ENCODE measurements at regions not wholly inside any gene's neighbourhood (a gene's known extent, or its start where the extent isn't known, plus 50 kb on each side); places are given as distances from the start of the nearest gene placed in this dataset.

- Histone ChIP-seq H3K27ac (no peak overlapping the region), H3K9me3 (no peaks in the 10 kb centered on the region), H3K4me1 (no peaks in the 10 kb centered on the region), H3K27me3 (no peaks in the 10 kb centered on the region), H3K36me3 (no peaks in the 10 kb centered on the region), H3K4me3 (no peak overlapping the region)
- no peak for DNase-seq
- 58 to 75% methylated on average over 4 of the region's 4 CpGs for WGBS, 2 donors
- intact Hi-C loops (cut with DNase I): no loop called here
- no peak for TF ChIP-seq POLR2A (IDR thresholded peaks at IDR 0.05)
- no peak for TF ChIP-seq CTCF (IDR thresholded peaks at IDR 0.05)
Observed at GRCh38 chr2:155961641-155962040, 370.9 kb downstream of the NR4A2 start.

- 34 to 47% methylated on average over 2 of the region's 2 CpGs for WGBS, 2 donors
- Histone ChIP-seq H3K27me3 (no peaks in the 10 kb centered on the region), H3K9me3 (no peaks in the 10 kb centered on the region), H3K27ac (no peak overlapping the region), H3K4me1 (no peaks in the 10 kb centered on the region), H3K36me3 (no peaks in the 10 kb centered on the region), H3K4me3 (no peak overlapping the region)
- no peak for DNase-seq
- intact Hi-C loops (cut with DNase I): no loop called here
- no peak for TF ChIP-seq CTCF (IDR thresholded peaks at IDR 0.05)
- TF ChIP-seq POLR2A (IDR thresholded peaks at IDR 0.05): no peak
Observed at GRCh38 chr2:155958834-155959233, 373.7 kb downstream of the NR4A2 start.

GRCh38 chr2:155947069-155947468, 385.5 kb downstream of the NR4A2 start:
- intact Hi-C loops (cut with DNase I): no loop called here
- H3K9me3 ChIP-seq: peaks cover 0 to 3% (median 0%) of the 10 kb centered on the region in 3 donors
- WGBS, 2 donors: 31 to 33% methylated on average over 3 of the region's 3 CpGs
- no peak for DNase-seq
- H3K4me3 ChIP-seq: no peak overlapping the region
- TF ChIP-seq CTCF (IDR thresholded peaks at IDR 0.05) (no peak), POLR2A (IDR thresholded peaks at IDR 0.05) (no peak)
- H3K4me1 ChIP-seq: no peaks in the 10 kb centered on the region
- H3K27me3 ChIP-seq: no peaks in the 10 kb centered on the region
- H3K36me3 ChIP-seq: no peaks in the 10 kb centered on the region
- H3K27ac ChIP-seq: no peak overlapping the region

GRCh38 chr2:155944218-155944617, 388.3 kb downstream of the NR4A2 start:
- H3K36me3 ChIP-seq: no peaks in the 10 kb centered on the region
- DNase-seq: no peak
- H3K4me1 ChIP-seq: no peaks in the 10 kb centered on the region
- peaks cover 0 to 3% (median 0%) of the 10 kb centered on the region in 3 donors for H3K9me3 ChIP-seq
- H3K27me3 ChIP-seq: no peaks in the 10 kb centered on the region
- H3K4me3 ChIP-seq: no peak overlapping the region
- TF ChIP-seq CTCF (IDR thresholded peaks at IDR 0.05) (no peak), POLR2A (IDR thresholded peaks at IDR 0.05) (no peak)
- intact Hi-C loops (cut with DNase I): no loop called here
- H3K27ac ChIP-seq: no peak overlapping the region
- 0% methylated on average over 1 of the region's 1 CpG for WGBS, 2 donors

- intact Hi-C loops (cut with DNase I): no loop called here
- no peak for DNase-seq
- H3K27ac ChIP-seq: no peak overlapping the region
- H3K27me3 ChIP-seq: no peaks in the 10 kb centered on the region
- no peaks in the 10 kb centered on the region for H3K4me1 ChIP-seq
- peaks cover 0 to 12% (median 0%) of the 10 kb centered on the region in 3 donors for H3K9me3 ChIP-seq
- H3K4me3 ChIP-seq: no peak overlapping the region
- H3K36me3 ChIP-seq: no peaks in the 10 kb centered on the region
- WGBS, 2 donors: 50 to 63% methylated on average over 1 of the region's 1 CpG
- TF ChIP-seq CTCF (IDR thresholded peaks at IDR 0.05): no peak
Observed at GRCh38 chr2:155930312-155930711, 402.2 kb downstream of the NR4A2 start.
